T-cell (primary cell): ENCODE measurements at regions not wholly inside any gene's neighbourhood (a gene's known extent, or its start where the extent isn't known, plus 50 kb on each side); places are given as distances from the start of the nearest gene placed in this dataset.

ENCODE experiments used
- ATAC-seq, 4 experiments: fragments of 200-7000 bp in 3 of 4; fragments of 150-1000 bp in 1 of 4; cut with Tn5 transposase; replicated peaks in 1 of 4; 1 replicate in 3 of 4; 2 replicates in 1 of 4; pipeline ENCODE4 v1.10.0; 2021; ENCODE audit warnings: moderate library complexity in 3 of 4, mild to moderate bottlenecking in 2 of 4, moderate number of reproducible peaks in 1 of 4
- CTCF ChIA-PET, 2 donors: fragments of 300-600 bp; sonication (Branson Sonifier 250); formaldehyde crosslinking; loops; one replicate each; lab custom pipeline; 2022; ENCODE audit warnings: antibody characterized with exemption in 2 of 2; lab: Charles Lee
- POLR2A ChIA-PET, 2 donors: fragments of 300-600 bp; sonication (Branson Sonifier 250); formaldehyde crosslinking; loops; one replicate each; lab custom pipeline; 2022; ENCODE audit warnings: antibody characterized with exemption in 2 of 2; lab: Charles Lee
- DNase-seq, 35 experiments: peaks; one replicate each; pipeline versions ENCODE4 v3.0.0 to v3.0.0-alpha.2; 2013 to 2023
- H3K27ac ChIP-seq: one replicate; pipeline ENCODE4 v1.5.1; 2013; ENCODE audit warnings: low read length
- H3K27me3 ChIP-seq, 2 experiments: replicated peaks in 1 of 2; 1 replicate in 1 of 2; 2 replicates in 1 of 2; pipeline versions ENCODE4 v1.6.1 to v1.7.0; 2013; ENCODE audit warnings: low read length in 1 of 2, mixed read lengths in 1 of 2; ENCODE audit not compliant: control insufficient read depth in 2 of 2, insufficient read depth in 2 of 2; ENCODE audit errors: extremely low read depth in 1 of 2
- H3K36me3 ChIP-seq, 2 donors: 1 replicate in 1 of 2; 2 replicates in 1 of 2; pipeline versions ENCODE4 v1.6.1 to v1.7.0; 2013; ENCODE audit warnings: low read length in 1 of 2; ENCODE audit not compliant: control insufficient read depth in 2 of 2, insufficient read depth in 1 of 2; ENCODE audit errors: extremely low read depth in 1 of 2
- H3K4me1 ChIP-seq, 2 experiments: 1 replicate in 1 of 2; 2 replicates in 1 of 2; pipeline versions ENCODE4 v1.6.1 to v1.7.0; 2013; ENCODE audit warnings: low read length in 2 of 2, mixed read lengths in 1 of 2; ENCODE audit not compliant: insufficient read depth in 2 of 2, control insufficient read depth in 1 of 2; ENCODE audit errors: extremely low read depth in 1 of 2
- H3K4me3 ChIP-seq, 2 donors: 1 replicate in 1 of 2; 2 replicates in 1 of 2; pipeline versions ENCODE4 v1.5.1 to v1.7.0; 2013; ENCODE audit warnings: mild to moderate bottlenecking in 2 of 2, low read length in 1 of 2, moderate library complexity in 1 of 2; ENCODE audit not compliant: control insufficient read depth in 1 of 2; ENCODE audit errors: extremely low read depth in 1 of 2
- H3K9me3 ChIP-seq: 2 replicates; pipeline ENCODE4 v1.7.0; 2013
- H3K27ac Mint-ChIP-seq, 2 donors: one replicate each; pipeline ENCODE4 v1.8.0; 2020 to 2021; ENCODE audit warnings: mild to moderate bottlenecking in 2 of 2, mixed read lengths in 2 of 2
- H3K27me3 Mint-ChIP-seq, 2 donors: one replicate each; pipeline ENCODE4 v1.8.0; 2021 to 2022; ENCODE audit warnings: mixed read lengths in 2 of 2
- H3K36me3 Mint-ChIP-seq: one replicate; pipeline ENCODE4 v1.8.0; 2021; ENCODE audit warnings: mixed read lengths
- H3K4me1 Mint-ChIP-seq, 3 donors: one replicate each; pipeline ENCODE4 v1.8.0; 2020 to 2022; ENCODE audit warnings: mixed read lengths in 3 of 3, mild to moderate bottlenecking in 1 of 3
- H3K4me3 Mint-ChIP-seq, 3 donors: one replicate each; pipeline ENCODE4 v1.8.0; 2020 to 2022; ENCODE audit warnings: mild to moderate bottlenecking in 3 of 3, mixed read lengths in 3 of 3, moderate library complexity in 3 of 3
- H3K9me3 Mint-ChIP-seq, 3 donors: one replicate each; pipeline ENCODE4 v1.8.0; 2020 to 2022; ENCODE audit warnings: mixed read lengths in 3 of 3
- WGBS: methylation state at CpG from one replicate; pipeline ENCODE4 v1.1.5; 2013; ENCODE audit warnings: missing lambda C conversion rate; ENCODE audit not compliant: insufficient coverage; 5-methylcytosine and 5-hydroxymethylcytosine counted together

DNA sequence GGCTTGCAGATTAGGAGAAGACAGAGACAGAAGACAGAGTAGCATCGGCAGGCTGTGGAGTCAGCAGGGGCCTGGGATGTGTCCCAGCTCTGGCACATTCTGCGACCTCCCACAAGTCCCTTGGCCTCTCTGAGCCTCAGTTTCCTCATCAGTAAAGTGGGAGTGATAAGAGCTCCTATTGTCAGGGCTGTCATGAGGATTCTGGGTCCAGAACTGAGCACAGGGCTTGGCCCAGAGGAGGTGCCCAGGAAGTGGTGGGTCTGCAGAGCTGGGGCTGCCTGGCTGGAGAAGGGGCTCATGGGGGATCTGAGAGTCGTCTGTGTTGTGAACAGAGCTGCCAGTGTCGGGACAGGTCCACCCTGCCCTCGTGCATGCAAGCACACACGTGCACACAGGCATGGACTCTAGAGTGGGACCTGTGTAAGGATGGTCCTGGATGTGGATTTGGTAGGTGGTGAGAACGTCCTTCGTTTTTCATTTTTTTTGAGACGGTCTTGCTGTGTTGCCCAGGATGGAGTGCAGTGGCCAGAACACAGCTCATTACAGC lies 262.9 kb downstream of the PTPRU start:
- no peaks in the 10 kb centered on the region for H3K4me1 ChIP-seq
- Mint-ChIP-seq H3K36me3 (no peaks in the 10 kb centered on the region), H3K4me1 (no peaks in the 10 kb centered on the region), H3K27ac (no peak overlapping the region), H3K27me3 (peaks cover 29 to 52% of the 10 kb centered on the region in 2 donors), H3K4me3 (no peak overlapping the region), H3K9me3 (peaks cover 6 to 21% (median 17%) of the 10 kb centered on the region in 3 donors)
- DNase-seq (no peak), ATAC-seq (no peak)
- POLR2A ChIA-PET = no interaction called here
- WGBS = 60% methylated on average over 8 of the region's 9 CpGs
- no peaks in the 10 kb centered on the region for H3K9me3 ChIP-seq
- H3K4me3 ChIP-seq = no peak overlapping the region
- no peaks in the 10 kb centered on the region for H3K36me3 ChIP-seq
- peaks cover 0 to 52% of the 10 kb centered on the region in 2 experiments for H3K27me3 ChIP-seq
- H3K27ac ChIP-seq = no peak overlapping the region
- CTCF ChIA-PET = no interaction called here

- H3K27ac ChIP-seq = no peak overlapping the region
- ChIA-PET POLR2A (no interaction called here), CTCF (no interaction called here)
- no peak for DNase-seq
- peaks cover 6 to 21% (median 17%) of the 10 kb centered on the region in 3 donors for H3K9me3 Mint-ChIP-seq
- ATAC-seq = no peak
- no peaks in the 10 kb centered on the region for H3K36me3 Mint-ChIP-seq
- H3K27ac Mint-ChIP-seq = no peak overlapping the region
- H3K27me3 ChIP-seq = peaks cover 0 to 45% of the 10 kb centered on the region in 2 experiments
- H3K27me3 Mint-ChIP-seq = peaks cover 28 to 47% of the 10 kb centered on the region in 2 donors
- H3K4me1 ChIP-seq = no peaks in the 10 kb centered on the region
- H3K36me3 ChIP-seq = no peaks in the 10 kb centered on the region
- H3K4me3 Mint-ChIP-seq = no peak overlapping the region
- no peaks in the 10 kb centered on the region for H3K9me3 ChIP-seq
- WGBS = 83% methylated on average over 13 of the region's 14 CpGs
- no peak overlapping the region for H3K4me3 ChIP-seq
- H3K4me1 Mint-ChIP-seq = no peaks in the 10 kb centered on the region
Measured at GRCh38 chr1:29498126-29499103, 262.1 kb downstream of the PTPRU start.

DNA sequence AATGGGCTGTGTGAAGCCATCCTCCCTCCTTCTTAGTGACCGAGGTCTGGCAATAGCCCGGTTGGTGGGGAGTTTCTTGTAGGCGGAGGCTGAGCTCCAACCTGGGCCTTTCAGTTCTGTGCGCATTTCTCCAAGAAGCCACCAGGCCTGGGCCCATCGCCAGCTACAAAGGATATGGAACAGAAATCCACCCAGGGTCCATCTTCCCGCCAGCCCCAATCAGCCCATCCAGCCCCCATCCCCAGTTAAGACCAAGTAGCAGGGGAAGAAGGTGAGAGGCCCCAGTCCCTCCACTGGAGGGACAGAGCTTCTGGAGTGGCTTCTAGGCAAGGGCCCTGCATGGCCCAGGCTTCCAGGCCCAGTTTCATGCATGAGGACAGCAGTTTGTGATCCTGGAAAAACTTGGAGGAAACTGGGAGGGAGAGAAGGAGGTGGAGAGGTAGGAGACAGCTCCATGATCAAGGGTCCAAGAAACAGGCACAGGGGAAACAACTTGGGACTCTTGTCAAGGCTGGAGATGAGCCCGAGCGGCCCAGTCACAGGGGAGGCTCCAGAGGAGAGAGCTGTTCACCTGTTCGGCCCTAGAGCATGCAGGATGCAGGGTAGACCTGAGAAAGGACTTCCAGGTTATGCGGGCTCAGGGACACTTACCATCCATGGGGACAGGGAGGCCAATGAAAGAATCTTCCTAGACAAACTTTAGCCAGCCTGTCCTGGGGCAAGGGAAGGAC lies 261.2 kb downstream of the PTPRU start:
- H3K27ac Mint-ChIP-seq = no peak overlapping the region
- CTCF ChIA-PET = no interaction called here
- peaks cover 6 to 21% (median 17%) of the 10 kb centered on the region in 3 donors for H3K9me3 Mint-ChIP-seq
- H3K4me1 Mint-ChIP-seq = no peaks in the 10 kb centered on the region
- no peak overlapping the region for H3K27ac ChIP-seq
- peaks cover 0 to 42% of the 10 kb centered on the region in 2 experiments for H3K27me3 ChIP-seq
- H3K36me3 Mint-ChIP-seq = no peaks in the 10 kb centered on the region
- no peaks in the 10 kb centered on the region for H3K36me3 ChIP-seq
- ATAC-seq (no peak), DNase-seq (no peak)
- H3K9me3 ChIP-seq = no peaks in the 10 kb centered on the region
- H3K4me3 ChIP-seq = no peak overlapping the region
- POLR2A ChIA-PET = no interaction called here
- no peaks in the 10 kb centered on the region for H3K4me1 ChIP-seq
- WGBS = 87% methylated on average over 5 of the region's 10 CpGs
- peaks cover 24 to 40% of the 10 kb centered on the region in 2 donors for H3K27me3 Mint-ChIP-seq
- H3K4me3 Mint-ChIP-seq = no peak overlapping the region

DNA sequence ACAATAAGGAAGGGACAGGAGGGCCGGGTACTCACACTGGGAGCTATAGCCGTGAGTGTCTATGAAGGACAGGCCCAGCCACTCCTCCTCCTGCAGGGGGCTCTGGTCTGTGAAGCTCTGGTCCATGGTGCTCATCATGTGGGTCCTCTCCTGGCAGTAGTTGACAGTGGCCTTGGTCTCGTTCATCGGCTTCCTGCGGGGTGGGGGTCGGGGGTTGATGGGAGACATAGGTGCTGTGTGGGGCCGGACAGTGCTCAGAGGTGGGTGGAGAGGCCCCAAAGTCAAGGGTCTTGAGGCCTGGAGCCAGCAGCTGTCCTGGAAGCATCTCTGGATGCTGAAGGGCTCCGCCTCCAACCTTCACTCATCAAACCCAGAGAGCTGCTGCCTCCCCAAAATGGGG lies 260.4 kb downstream of the PTPRU start:
- Mint-ChIP-seq H3K36me3 (no peaks in the 10 kb centered on the region), H3K27ac (no peak overlapping the region), H3K9me3 (peaks cover 6 to 21% (median 17%) of the 10 kb centered on the region in 3 donors), H3K4me1 (no peaks in the 10 kb centered on the region), H3K4me3 (no peak overlapping the region), H3K27me3 (peaks cover 24 to 37% of the 10 kb centered on the region in 2 donors)
- H3K4me1 ChIP-seq = no peaks in the 10 kb centered on the region
- DNase-seq (no peak), ATAC-seq (no peak)
- no peak overlapping the region for H3K27ac ChIP-seq
- ChIA-PET CTCF (no interaction called here), POLR2A (no interaction called here)
- H3K36me3 ChIP-seq = no peaks in the 10 kb centered on the region
- H3K9me3 ChIP-seq = no peaks in the 10 kb centered on the region
- no peak overlapping the region for H3K4me3 ChIP-seq
- H3K27me3 ChIP-seq = peaks cover 0 to 40% of the 10 kb centered on the region in 2 experiments
- WGBS = 96% methylated on average over 4 of the region's 8 CpGs

- no peak overlapping the region for H3K27ac Mint-ChIP-seq
- Histone ChIP-seq H3K9me3 (no peaks in the 10 kb centered on the region), H3K36me3 (no peaks in the 10 kb centered on the region), H3K4me1 (no peaks in the 10 kb centered on the region), H3K27ac (no peak overlapping the region), H3K27me3 (peaks cover 0 to 30% of the 10 kb centered on the region in 2 experiments), H3K4me3 (no peak overlapping the region)
- no peaks in the 10 kb centered on the region for H3K36me3 Mint-ChIP-seq
- H3K27me3 Mint-ChIP-seq = peaks cover 18 to 21% of the 10 kb centered on the region in 2 donors
- CTCF ChIA-PET = no interaction called here
- POLR2A ChIA-PET = no interaction called here
- no peak overlapping the region for H3K4me3 Mint-ChIP-seq
- ATAC-seq (no peak), DNase-seq (no peak)
- WGBS = 63% methylated on average over 8 of the region's 11 CpGs
- peaks cover 6 to 11% (median 9%) of the 10 kb centered on the region in 3 donors for H3K9me3 Mint-ChIP-seq
- no peaks in the 10 kb centered on the region for H3K4me1 Mint-ChIP-seq
Measured at GRCh38 chr1:29490204-29490934, 254.0 kb downstream of the PTPRU start.

GRCh38 chr1:29489471-29489870 lies 253.1 kb downstream of the PTPRU start:
- CTCF ChIA-PET = no interaction called here

More at GRCh38 chr1:29489471-29489870, 253.1 kb downstream of the PTPRU start:
- 93% methylated on average over 2 of the region's 5 CpGs for WGBS
- H3K27ac ChIP-seq = no peak overlapping the region
- Mint-ChIP-seq H3K27me3 (peaks cover 21 to 22% of the 10 kb centered on the region in 2 donors), H3K27ac (no peak overlapping the region), H3K4me1 (no peaks in the 10 kb centered on the region), H3K36me3 (no peaks in the 10 kb centered on the region), H3K9me3 (peaks cover 2% of the 10 kb centered on the region in 3 donors), H3K4me3 (no peak overlapping the region)
- H3K9me3 ChIP-seq = no peaks in the 10 kb centered on the region
- DNase-seq (no peak), ATAC-seq (no peak)
- peaks cover 0 to 33% of the 10 kb centered on the region in 2 experiments for H3K27me3 ChIP-seq
- no peak overlapping the region for H3K4me3 ChIP-seq
- POLR2A ChIA-PET = no interaction called here
- H3K4me1 ChIP-seq = no peaks in the 10 kb centered on the region
- no peaks in the 10 kb centered on the region for H3K36me3 ChIP-seq
